ENCODE measurements at regions not wholly inside any gene's neighbourhood (a gene's known extent, or its start where the extent isn't known, plus 50 kb on each side); places are given as distances from the start of the nearest gene placed in this dataset.

DNA sequence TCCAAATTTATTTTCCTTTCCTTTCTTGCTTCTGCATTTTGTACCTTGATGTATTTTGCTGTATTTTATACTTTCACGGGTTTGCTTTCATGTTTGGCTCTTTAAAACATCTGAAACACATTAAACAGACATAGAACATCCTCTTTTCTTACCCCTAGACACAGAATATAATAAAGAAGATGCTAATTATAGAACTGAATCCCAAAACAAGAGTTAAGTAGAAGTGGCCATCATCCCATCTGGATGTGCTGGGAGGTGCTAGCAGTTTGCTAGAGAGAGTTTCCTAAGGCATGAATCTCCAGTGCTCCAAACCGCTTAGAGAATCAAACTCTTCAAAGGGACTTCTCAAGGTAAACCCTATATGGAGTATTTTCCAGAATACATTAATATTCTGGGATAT lies 53.9 kb upstream of the GNG12 start:
- Histone ChIP-seq H3K4me1 (no peaks in the 10 kb centered on the region), H3K27me3 (no peaks in the 10 kb centered on the region), H3K27ac (no peak overlapping the region), H3K36me3 (no peaks in the 10 kb centered on the region), H3K9me3 (no peaks in the 10 kb centered on the region), H3K4me3 (no peak overlapping the region)
- intact Hi-C loops (cut with DNase I), result no loop called here
- TF ChIP-seq, protein P1, sequence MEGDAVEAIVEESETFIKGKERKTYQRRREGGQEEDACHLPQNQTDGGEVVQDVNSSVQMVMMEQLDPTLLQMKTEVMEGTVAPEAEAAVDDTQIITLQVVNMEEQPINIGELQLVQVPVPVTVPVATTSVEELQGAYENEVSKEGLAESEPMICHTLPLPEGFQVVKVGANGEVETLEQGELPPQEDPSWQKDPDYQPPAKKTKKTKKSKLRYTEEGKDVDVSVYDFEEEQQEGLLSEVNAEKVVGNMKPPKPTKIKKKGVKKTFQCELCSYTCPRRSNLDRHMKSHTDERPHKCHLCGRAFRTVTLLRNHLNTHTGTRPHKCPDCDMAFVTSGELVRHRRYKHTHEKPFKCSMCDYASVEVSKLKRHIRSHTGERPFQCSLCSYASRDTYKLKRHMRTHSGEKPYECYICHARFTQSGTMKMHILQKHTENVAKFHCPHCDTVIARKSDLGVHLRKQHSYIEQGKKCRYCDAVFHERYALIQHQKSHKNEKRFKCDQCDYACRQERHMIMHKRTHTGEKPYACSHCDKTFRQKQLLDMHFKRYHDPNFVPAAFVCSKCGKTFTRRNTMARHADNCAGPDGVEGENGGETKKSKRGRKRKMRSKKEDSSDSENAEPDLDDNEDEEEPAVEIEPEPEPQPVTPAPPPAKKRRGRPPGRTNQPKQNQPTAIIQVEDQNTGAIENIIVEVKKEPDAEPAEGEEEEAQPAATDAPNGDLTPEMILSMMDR (IDR thresholded peaks at IDR 0.05), result no peak
- DNase-seq (no peak), ATAC-seq (no peak)

DNA sequence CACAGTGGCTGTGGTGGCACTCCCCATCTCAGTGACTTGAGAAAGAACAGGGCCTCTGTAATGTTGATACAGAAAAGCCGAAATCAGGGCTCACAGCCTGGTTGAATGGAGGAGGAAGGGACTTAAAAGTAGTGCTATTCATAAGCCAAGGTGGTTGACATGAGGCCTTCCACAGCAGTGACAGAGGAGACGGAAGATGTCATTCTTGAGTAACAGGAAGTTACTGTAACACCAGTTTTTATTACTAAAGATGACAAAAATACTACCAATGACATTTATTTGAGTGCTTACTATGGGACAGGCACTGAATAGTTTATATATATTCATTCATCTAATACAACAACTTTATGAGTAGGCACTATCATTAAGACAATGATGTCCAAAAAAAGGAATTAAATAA lies 52.8 kb upstream of the GNG12 start:
- TF ChIP-seq, protein P1 (IDR thresholded peaks at IDR 0.05), result no peak
- peak; percentile 21 for ATAC-seq
- H3K4me1 ChIP-seq, result no peaks in the 10 kb centered on the region

DNA sequence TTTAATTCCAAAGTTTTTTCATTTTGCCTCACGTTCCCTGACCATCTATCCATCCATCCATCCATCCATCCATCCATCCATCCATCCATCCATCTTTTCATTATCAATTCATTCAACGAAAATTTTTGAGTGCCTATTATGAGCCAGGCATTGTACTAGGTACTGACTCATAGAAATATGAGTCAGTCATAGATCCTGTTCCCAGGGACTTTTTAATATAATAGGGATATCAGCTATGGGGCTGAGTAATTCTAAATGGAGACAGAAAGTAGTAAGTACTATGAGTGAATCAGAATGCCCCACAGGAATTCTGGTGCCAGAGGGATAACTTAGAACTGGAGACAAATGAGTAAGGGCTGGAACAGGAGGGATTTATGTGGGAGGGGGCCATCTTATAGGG lies 49.8 kb upstream of the GNG12 start:
- H3K4me1 ChIP-seq, result no peaks in the 10 kb centered on the region
- intact Hi-C loops (cut with DNase I), result no loop called here
- TF ChIP-seq, protein P1 (IDR thresholded peaks at IDR 0.05), result no peak
- H3K9me3 ChIP-seq, result no peaks in the 10 kb centered on the region
- H3K36me3 ChIP-seq, result no peaks in the 10 kb centered on the region
- H3K4me3 ChIP-seq, result no peak overlapping the region
- no peak overlapping the region for H3K27ac ChIP-seq
- H3K27me3 ChIP-seq, result no peaks in the 10 kb centered on the region
- no peak for ATAC-seq
- no peak for DNase-seq

More for the DNA sequence above, 52.8 kb upstream of the GNG12 start:
- no peak overlapping the region for H3K27ac ChIP-seq
- intact Hi-C loops (cut with DNase I), result no loop called here
- H3K4me3 ChIP-seq, result no peak overlapping the region
- H3K36me3 ChIP-seq, result no peaks in the 10 kb centered on the region
- H3K9me3 ChIP-seq, result no peaks in the 10 kb centered on the region
- H3K27me3 ChIP-seq, result no peaks in the 10 kb centered on the region
- no peak for DNase-seq

All from upper lobe of right lung (tissue), 1 donor.